ENCODE measurements at regions not wholly inside any gene's neighbourhood (a gene's known extent, or its start where the extent isn't known, plus 50 kb on each side); places are given as distances from the start of the nearest gene placed in this dataset.

DNA sequence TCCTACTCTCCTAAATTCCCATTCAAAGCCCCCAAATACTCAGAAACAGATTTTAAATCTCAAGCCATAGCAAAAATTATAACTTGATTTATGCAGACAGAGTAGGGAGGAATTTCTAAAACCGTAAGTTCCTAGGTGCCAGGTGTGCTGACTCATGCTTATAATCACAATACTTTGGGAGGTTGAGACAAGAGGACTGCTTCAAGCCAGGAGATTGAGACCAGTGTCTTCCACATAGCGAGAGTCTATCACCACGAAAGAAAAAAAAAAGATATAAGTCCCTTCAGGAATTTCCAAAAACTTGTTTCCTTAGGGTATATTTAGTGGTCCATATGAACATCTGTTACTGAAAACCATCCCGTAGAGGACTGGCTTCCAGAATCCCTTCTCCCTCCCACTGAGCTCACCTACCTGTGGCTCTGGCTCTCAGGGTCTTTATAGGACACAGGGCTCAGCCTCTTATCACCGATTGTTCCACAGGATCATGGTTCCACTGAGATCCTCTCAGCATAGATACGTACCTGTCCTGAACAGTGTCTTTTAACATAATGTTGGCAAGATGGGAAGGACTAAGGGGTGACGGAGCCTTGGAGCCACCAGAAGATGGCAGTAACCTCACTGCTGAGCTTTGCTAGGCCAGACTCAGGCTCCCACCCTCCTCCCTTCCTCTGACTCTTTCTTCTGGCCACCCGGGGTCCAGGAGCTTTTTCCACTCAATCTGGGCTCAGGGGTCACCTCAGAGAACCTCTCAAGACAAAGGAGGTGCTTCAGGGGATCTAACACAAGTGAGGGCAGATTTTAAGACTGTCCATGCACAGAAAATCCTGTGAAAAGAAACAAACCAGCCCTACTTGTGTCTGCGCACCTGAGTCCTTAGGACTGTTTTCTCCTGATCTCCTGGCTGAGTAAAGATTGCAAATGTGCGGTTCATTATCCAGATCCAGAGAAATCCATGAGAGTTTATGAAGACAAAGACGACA lies 117.5 kb upstream of the TOP3B start:
- Histone ChIP-seq H3K4me1 (no peaks in the 10 kb centered on the region), H3K9me3 (no peaks in the 10 kb centered on the region), H3K4me3 (no peak overlapping the region), H3K27ac (no peak overlapping the region), H3K27me3 (peaks cover 7% of the 10 kb centered on the region), H3K36me3 (no peaks in the 10 kb centered on the region)
- DNase-seq = no peak
- 69 to 85% methylated on average over 4 to 11 of the region's 11 CpGs for WGBS, 2 donors (ENCODE audit: low coverage in 1 of 2)
- TF ChIP-seq EP300 (IDR thresholded peaks at IDR 0.05; ENCODE audit: low read depth) (no peak), POLR2A (IDR thresholded peaks at IDR 0.05) (no peak), POLR2AphosphoS5 (IDR thresholded peaks at IDR 0.05) (no peak)
- TF ChIP-seq, protein P1, sequence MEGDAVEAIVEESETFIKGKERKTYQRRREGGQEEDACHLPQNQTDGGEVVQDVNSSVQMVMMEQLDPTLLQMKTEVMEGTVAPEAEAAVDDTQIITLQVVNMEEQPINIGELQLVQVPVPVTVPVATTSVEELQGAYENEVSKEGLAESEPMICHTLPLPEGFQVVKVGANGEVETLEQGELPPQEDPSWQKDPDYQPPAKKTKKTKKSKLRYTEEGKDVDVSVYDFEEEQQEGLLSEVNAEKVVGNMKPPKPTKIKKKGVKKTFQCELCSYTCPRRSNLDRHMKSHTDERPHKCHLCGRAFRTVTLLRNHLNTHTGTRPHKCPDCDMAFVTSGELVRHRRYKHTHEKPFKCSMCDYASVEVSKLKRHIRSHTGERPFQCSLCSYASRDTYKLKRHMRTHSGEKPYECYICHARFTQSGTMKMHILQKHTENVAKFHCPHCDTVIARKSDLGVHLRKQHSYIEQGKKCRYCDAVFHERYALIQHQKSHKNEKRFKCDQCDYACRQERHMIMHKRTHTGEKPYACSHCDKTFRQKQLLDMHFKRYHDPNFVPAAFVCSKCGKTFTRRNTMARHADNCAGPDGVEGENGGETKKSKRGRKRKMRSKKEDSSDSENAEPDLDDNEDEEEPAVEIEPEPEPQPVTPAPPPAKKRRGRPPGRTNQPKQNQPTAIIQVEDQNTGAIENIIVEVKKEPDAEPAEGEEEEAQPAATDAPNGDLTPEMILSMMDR (IDR thresholded peaks at IDR 0.05) = no peak
- intact Hi-C loops (cut with DNase I; ENCODE audit: low total_unique reads) (no loop called here), in situ Hi-C loops (cut with MboI; ENCODE audit: low pct_ligation_motif_present in 1 of 4, low pct_unique_long_range_greater_than_20kb in 1 of 4, low sequenced_read_pairs in 3 of 4) (no loop called here)

DNA sequence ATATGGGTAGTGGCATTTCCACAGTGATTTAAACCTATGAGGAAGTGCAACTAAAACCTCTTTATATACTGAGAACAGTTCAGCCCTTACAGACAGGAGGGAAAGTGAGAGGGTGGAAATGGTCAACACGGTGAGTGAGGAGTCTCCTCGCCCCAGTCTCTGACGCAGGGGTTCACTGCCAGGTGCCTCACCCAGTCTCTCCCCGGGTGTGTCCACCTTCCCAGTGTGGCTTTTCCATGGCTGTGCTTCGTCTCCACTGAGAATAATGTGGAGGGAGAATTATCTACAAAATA lies 116.6 kb upstream of the TOP3B start:
- no peak for TF ChIP-seq POLR2A (IDR thresholded peaks at IDR 0.05)
- TF ChIP-seq, protein P1 (IDR thresholded peaks at IDR 0.05) = no peak
- TF ChIP-seq EP300 (IDR thresholded peaks at IDR 0.05; ENCODE audit: low read depth) = no peak
- no peak for TF ChIP-seq POLR2AphosphoS5 (IDR thresholded peaks at IDR 0.05)
- Histone ChIP-seq H3K9me3 (no peaks in the 10 kb centered on the region), H3K27me3 (peaks cover 7% of the 10 kb centered on the region), H3K4me3 (no peak overlapping the region), H3K4me1 (no peaks in the 10 kb centered on the region), H3K36me3 (no peaks in the 10 kb centered on the region), H3K27ac (no peak overlapping the region)
- intact Hi-C loops (cut with DNase I; ENCODE audit: low total_unique reads) = no loop called here
- 35% methylated on average over 5 of the region's 5 CpGs; no CpG with 5 or more reads in 1 of the 2 donors for WGBS, 2 donors (ENCODE audit: low coverage in 1 of 2)
- in situ Hi-C loops (cut with MboI; ENCODE audit: low pct_ligation_motif_present in 1 of 4, low pct_unique_long_range_greater_than_20kb in 1 of 4, low sequenced_read_pairs in 3 of 4) = no loop called here
- no peak for DNase-seq

DNA sequence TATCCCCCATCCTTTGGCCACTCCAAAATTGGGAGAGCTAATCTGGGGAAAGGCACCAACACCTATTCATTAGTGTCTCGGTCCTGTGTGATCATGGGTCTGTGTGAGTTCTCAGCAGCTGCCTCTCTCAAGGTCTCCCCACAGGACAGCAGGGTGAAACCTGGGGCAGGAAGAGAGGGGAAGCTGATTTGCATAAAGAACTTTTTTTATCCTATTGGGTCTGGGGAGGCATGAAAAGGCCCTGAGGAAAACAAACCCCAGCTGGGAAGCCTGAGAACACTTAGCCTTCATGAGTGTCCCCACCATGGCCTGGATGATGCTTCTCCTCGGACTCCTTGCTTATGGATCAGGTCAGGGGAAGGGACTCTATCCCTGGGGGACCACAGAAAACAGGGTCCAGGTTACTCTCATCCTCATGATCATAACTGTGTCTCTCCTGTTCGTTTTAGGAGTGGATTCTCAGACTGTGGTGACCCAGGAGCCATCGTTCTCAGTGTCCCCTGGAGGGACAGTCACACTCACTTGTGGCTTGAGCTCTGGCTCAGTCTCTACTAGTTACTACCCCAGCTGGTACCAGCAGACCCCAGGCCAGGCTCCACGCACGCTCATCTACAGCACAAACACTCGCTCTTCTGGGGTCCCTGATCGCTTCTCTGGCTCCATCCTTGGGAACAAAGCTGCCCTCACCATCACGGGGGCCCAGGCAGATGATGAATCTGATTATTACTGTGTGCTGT lies 116.0 kb upstream of the TOP3B start:
- no peak overlapping the region for H3K27ac ChIP-seq
- DNase-seq = no peak
- peaks cover 7% of the 10 kb centered on the region for H3K27me3 ChIP-seq
- TF ChIP-seq POLR2A (IDR thresholded peaks at IDR 0.05) (no peak), EP300 (IDR thresholded peaks at IDR 0.05; ENCODE audit: low read depth) (no peak)
- no peaks in the 10 kb centered on the region for H3K4me1 ChIP-seq
- in situ Hi-C loops (cut with MboI; ENCODE audit: low pct_ligation_motif_present in 1 of 4, low pct_unique_long_range_greater_than_20kb in 1 of 4, low sequenced_read_pairs in 3 of 4) = no loop called here
- H3K4me3 ChIP-seq = no peak overlapping the region
- WGBS, 2 donors (ENCODE audit: low coverage in 1 of 2) = 61% methylated on average over 9 of the region's 9 CpGs; no CpG with 5 or more reads in 1 of the 2 donors
- H3K36me3 ChIP-seq = no peaks in the 10 kb centered on the region
- H3K9me3 ChIP-seq = no peaks in the 10 kb centered on the region
- intact Hi-C loops (cut with DNase I; ENCODE audit: low total_unique reads) = no loop called here

DNA sequence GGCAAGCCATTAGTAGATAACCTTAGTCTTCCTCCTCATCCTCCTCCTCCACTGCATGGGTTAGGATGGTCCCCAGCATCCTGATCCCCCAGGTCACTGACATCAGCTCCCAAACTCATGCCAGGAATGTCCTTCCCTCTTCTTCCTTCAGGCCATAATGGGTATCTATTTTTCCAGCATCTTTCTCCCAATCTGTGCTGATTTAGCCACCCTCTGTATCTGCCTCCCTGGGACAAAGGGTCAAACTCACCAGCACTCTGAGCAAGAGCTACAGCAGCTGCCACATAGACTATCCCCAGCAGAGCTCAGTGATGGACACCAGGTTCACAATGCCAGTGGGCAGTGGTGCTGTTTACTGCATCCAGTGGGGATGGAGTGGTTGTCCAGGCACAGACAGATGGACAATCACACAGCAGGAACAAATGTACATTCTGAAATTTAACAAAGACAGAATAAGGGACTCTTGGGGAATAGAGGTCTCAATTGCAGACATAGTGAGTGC lies 115.2 kb upstream of the TOP3B start:
- Histone ChIP-seq H3K4me3 (no peak overlapping the region), H3K36me3 (no peaks in the 10 kb centered on the region), H3K4me1 (no peaks in the 10 kb centered on the region), H3K9me3 (no peaks in the 10 kb centered on the region), H3K27ac (no peak overlapping the region), H3K27me3 (peaks cover 14% of the 10 kb centered on the region)
- DNase-seq = no peak
- in situ Hi-C loops (cut with MboI; ENCODE audit: low pct_ligation_motif_present in 1 of 4, low pct_unique_long_range_greater_than_20kb in 1 of 4, low sequenced_read_pairs in 3 of 4) = no loop called here
- TF ChIP-seq EP300 (IDR thresholded peaks at IDR 0.05; ENCODE audit: low read depth) (no peak), POLR2AphosphoS5 (IDR thresholded peaks at IDR 0.05) (no peak), POLR2A (IDR thresholded peaks at IDR 0.05) (no peak)
- TF ChIP-seq, protein P1 (IDR thresholded peaks at IDR 0.05) = no peak
- intact Hi-C loops (cut with DNase I; ENCODE audit: low total_unique reads) = no loop called here
